ENCODE measurements at regions not wholly inside any gene's neighbourhood (a gene's known extent, or its start where the extent isn't known, plus 50 kb on each side); places are given as distances from the start of the nearest gene placed in this dataset.
"Not testable (repeated sequence)": the region's sequence is repeated elsewhere in the genome, so short reads cannot be mapped to it uniquely, and the experiment has no call there.

GRCh38 chr3:177464392-177465256, 267.3 kb upstream of the TBL1XR1 start:
- Histone ChIP-seq H3K9me3 (ENCODE audit: insufficient read depth, low read depth, low read length) (no peaks in the 10 kb centered on the region), H2BK120ac (ENCODE audit: insufficient read depth, low read length, poor library complexity) (no peak overlapping the region), H2BK5ac (ENCODE audit: low read depth, low read length, poor library complexity) (no peak overlapping the region), H3K27me3 (ENCODE audit: insufficient read depth, low read length) (no peaks in the 10 kb centered on the region), H3K79me2 (ENCODE audit: control insufficient read depth, insufficient read depth, low read length, poor library complexity) (no peaks in the 10 kb centered on the region), H3K4me2 (ENCODE audit: low read length) (no peak overlapping the region), H3K18ac (ENCODE audit: low read length) (no peak overlapping the region), H2AK5ac (ENCODE audit: low read length) (no peak overlapping the region), H3K27ac (ENCODE audit: low read depth, low read length) (no peak overlapping the region), H3K14ac (ENCODE audit: low read length) (no peak overlapping the region), H4K12ac (ENCODE audit: low read depth, low read length) (no peak overlapping the region), H3K36me3 (ENCODE audit: control insufficient read depth in 1 of 2, insufficient read depth in 2 of 2, low read length in 2 of 2) (no peaks in the 10 kb centered on the region), H2BK12ac (ENCODE audit: low read length) (peak overlapping the region; percentile 38), H3K9ac (ENCODE audit: low read length) (no peak overlapping the region), H3K4me3 (ENCODE audit: low read depth, low read length) (no peak overlapping the region), H4K91ac (ENCODE audit: low read depth, low read length) (no peak overlapping the region), H3K4ac (ENCODE audit: low read depth, low read length) (no peak overlapping the region), H3K23ac (ENCODE audit: low read length) (no peak overlapping the region), H3K4me1 (ENCODE audit: control insufficient read depth in 1 of 2, insufficient read depth in 2 of 2, low read length in 2 of 2) (peaks cover 3 to 12% of the 10 kb centered on the region in 2 experiments), H3K79me1 (ENCODE audit: low read length) (no peaks in the 10 kb centered on the region), H4K8ac (ENCODE audit: low read depth, low read length) (no peak overlapping the region), H2AFZ (ENCODE audit: insufficient read depth, low read length, poor library complexity) (no peak overlapping the region)
- no peak for DNase-seq
- WGBS (ENCODE audit: extremely low coverage, insufficient coverage, insufficient read length): no CpG with 5 or more reads among the region's 5 CpGs

GRCh38 chr3:177465257-177465642, 268.0 kb upstream of the TBL1XR1 start:
- H2AK5ac ChIP-seq (ENCODE audit: low read length): no peak overlapping the region
- no peaks in the 10 kb centered on the region for H3K79me1 ChIP-seq (ENCODE audit: low read length)
- H3K4ac ChIP-seq (ENCODE audit: low read depth, low read length): no peak overlapping the region
- H3K4me3 ChIP-seq (ENCODE audit: low read depth, low read length): no peak overlapping the region
- H2AFZ ChIP-seq (ENCODE audit: insufficient read depth, low read length, poor library complexity): no peak overlapping the region
- peaks cover 6 to 12% of the 10 kb centered on the region in 2 experiments for H3K4me1 ChIP-seq (ENCODE audit: control insufficient read depth in 1 of 2, insufficient read depth in 2 of 2, low read length in 2 of 2)
- no peak overlapping the region for H3K14ac ChIP-seq (ENCODE audit: low read length)
- WGBS (ENCODE audit: extremely low coverage, insufficient coverage, insufficient read length): no CpG with 5 or more reads among the region's 4 CpGs
- H2BK120ac ChIP-seq (ENCODE audit: insufficient read depth, low read length, poor library complexity): no peak overlapping the region
- H4K8ac ChIP-seq (ENCODE audit: low read depth, low read length): no peak overlapping the region
- H4K91ac ChIP-seq (ENCODE audit: low read depth, low read length): no peak overlapping the region
- no peak overlapping the region for H3K18ac ChIP-seq (ENCODE audit: low read length)
- no peak overlapping the region for H3K23ac ChIP-seq (ENCODE audit: low read length)
- H3K27ac ChIP-seq (ENCODE audit: low read depth, low read length): no peak overlapping the region
- no peak overlapping the region for H3K4me2 ChIP-seq (ENCODE audit: low read length)
- no peak overlapping the region for H2BK5ac ChIP-seq (ENCODE audit: low read depth, low read length, poor library complexity)
- no peaks in the 10 kb centered on the region for H3K36me3 ChIP-seq (ENCODE audit: control insufficient read depth in 1 of 2, insufficient read depth in 2 of 2, low read length in 2 of 2)
- no peaks in the 10 kb centered on the region for H3K27me3 ChIP-seq (ENCODE audit: insufficient read depth, low read length)
- no peak for DNase-seq
- no peak overlapping the region for H2BK12ac ChIP-seq (ENCODE audit: low read length)
- H3K9ac ChIP-seq (ENCODE audit: low read length): no peak overlapping the region
- H3K9me3 ChIP-seq (ENCODE audit: insufficient read depth, low read depth, low read length): no peaks in the 10 kb centered on the region
- H4K12ac ChIP-seq (ENCODE audit: low read depth, low read length): no peak overlapping the region
- no peaks in the 10 kb centered on the region for H3K79me2 ChIP-seq (ENCODE audit: control insufficient read depth, insufficient read depth, low read length, poor library complexity)

- Histone ChIP-seq H2AFZ (ENCODE audit: insufficient read depth, low read length, poor library complexity) (no peak overlapping the region), H3K14ac (ENCODE audit: low read length) (no peak overlapping the region), H3K4ac (ENCODE audit: low read depth, low read length) (no peak overlapping the region), H4K91ac (ENCODE audit: low read depth, low read length) (no peak overlapping the region), H3K23ac (ENCODE audit: low read length) (no peak overlapping the region), H4K8ac (ENCODE audit: low read depth, low read length) (no peak overlapping the region), H3K4me3 (ENCODE audit: low read depth, low read length) (no peak overlapping the region), H2BK120ac (ENCODE audit: insufficient read depth, low read length, poor library complexity) (no peak overlapping the region), H3K18ac (ENCODE audit: low read length) (no peak overlapping the region), H3K4me2 (ENCODE audit: low read length) (no peak overlapping the region), H3K9me3 (ENCODE audit: insufficient read depth, low read depth, low read length) (no peaks in the 10 kb centered on the region), H3K79me1 (ENCODE audit: low read length) (peaks cover 5% of the 10 kb centered on the region), H3K27me3 (ENCODE audit: insufficient read depth, low read length) (no peaks in the 10 kb centered on the region), H3K9ac (ENCODE audit: low read length) (no peak overlapping the region), H2BK12ac (ENCODE audit: low read length) (no peak overlapping the region), H4K12ac (ENCODE audit: low read depth, low read length) (no peak overlapping the region), H3K4me1 (ENCODE audit: control insufficient read depth in 1 of 2, insufficient read depth in 2 of 2, low read length in 2 of 2) (peaks cover 6 to 12% of the 10 kb centered on the region in 2 experiments), H3K27ac (ENCODE audit: low read depth, low read length) (no peak overlapping the region), H3K36me3 (ENCODE audit: control insufficient read depth in 1 of 2, insufficient read depth in 2 of 2, low read length in 2 of 2) (no peaks in the 10 kb centered on the region), H2BK5ac (ENCODE audit: low read depth, low read length, poor library complexity) (no peak overlapping the region), H2AK5ac (ENCODE audit: low read length) (no peak overlapping the region), H3K79me2 (ENCODE audit: control insufficient read depth, insufficient read depth, low read length, poor library complexity) (no peaks in the 10 kb centered on the region)
- WGBS (ENCODE audit: extremely low coverage, insufficient coverage, insufficient read length): no CpG with 5 or more reads among the region's 4 CpGs
- DNase-seq: peak in 1 of 2 donors; percentile 69
These were observed 268.8 kb upstream of the TBL1XR1 start for GRCh38 chr3:177466074-177466473.

- H4K8ac ChIP-seq (ENCODE audit: low read depth, low read length): not testable (repeated sequence)
- no CpG with 5 or more reads among the region's 5 CpGs for WGBS (ENCODE audit: extremely low coverage, insufficient coverage, insufficient read length)
These were observed 269.3 kb upstream of the TBL1XR1 start for GRCh38 chr3:177466622-177467021.

More at GRCh38 chr3:177466622-177467021, 269.3 kb upstream of the TBL1XR1 start:
- H2BK120ac ChIP-seq (ENCODE audit: insufficient read depth, low read length, poor library complexity); H2BK12ac ChIP-seq (ENCODE audit: low read length); H3K79me1 ChIP-seq (ENCODE audit: low read length); H4K12ac ChIP-seq (ENCODE audit: low read depth, low read length); H2BK5ac ChIP-seq (ENCODE audit: low read depth, low read length, poor library complexity); H3K4me2 ChIP-seq (ENCODE audit: low read length); H3K36me3 ChIP-seq (ENCODE audit: control insufficient read depth in 1 of 2, insufficient read depth in 2 of 2, low read length in 2 of 2); H3K9me3 ChIP-seq (ENCODE audit: insufficient read depth, low read depth, low read length); H3K27me3 ChIP-seq (ENCODE audit: insufficient read depth, low read length); H3K27ac ChIP-seq (ENCODE audit: low read depth, low read length); H3K4me3 ChIP-seq (ENCODE audit: low read depth, low read length); H2AK5ac ChIP-seq (ENCODE audit: low read length); H4K91ac ChIP-seq (ENCODE audit: low read depth, low read length); H3K14ac ChIP-seq (ENCODE audit: low read length); H3K9ac ChIP-seq (ENCODE audit: low read length); H2AFZ ChIP-seq (ENCODE audit: insufficient read depth, low read length, poor library complexity); H3K23ac ChIP-seq (ENCODE audit: low read length); H3K4ac ChIP-seq (ENCODE audit: low read depth, low read length); H3K79me2 ChIP-seq (ENCODE audit: control insufficient read depth, insufficient read depth, low read length, poor library complexity); H3K18ac ChIP-seq (ENCODE audit: low read length); DNase-seq: not testable (repeated sequence)
- H3K4me1 ChIP-seq (ENCODE audit: control insufficient read depth in 1 of 2, insufficient read depth in 2 of 2, low read length in 2 of 2): peaks cover 6 to 12% of the 10 kb centered on the region in 2 experiments

All from trophoblast cell (in vitro differentiated cells and primary cell).